GM23248 (cell line): ENCODE measurements at regions not wholly inside any gene's neighbourhood (a gene's known extent, or its start where the extent isn't known, plus 50 kb on each side); places are given as distances from the start of the nearest gene placed in this dataset.

Source experiments
- EZH2 ChIP-seq: fragments of 200-600 bp; sonication (generic); IDR thresholded peaks from 2 replicates; pipeline ENCODE4 v1.6.1; 2018; ENCODE audit warnings: antibody characterized with exemption, mild to moderate bottlenecking; ENCODE audit not compliant: insufficient read depth, poor library complexity, severe bottlenecking
- EZH2phosphoT487 ChIP-seq: fragments of 200-600 bp; sonication (generic); IDR thresholded peaks from 2 replicates; pipeline ENCODE4 v1.6.1; 2018; ENCODE audit warnings: antibody characterized with exemption, moderate library complexity, mild to moderate bottlenecking, low read depth; ENCODE audit not compliant: insufficient read depth

- TF ChIP-seq EZH2 (no peak), EZH2phosphoT487 (no peak)
Observed at GRCh38 chr6:145233955-145234354, 501.4 kb downstream of the EPM2A start.
